Naive thymus-derived CD8-positive, alpha-beta T cell (primary cell): ENCODE measurements at regions not wholly inside any gene's neighbourhood (a gene's known extent, or its start where the extent isn't known, plus 50 kb on each side); places are given as distances from the start of the nearest gene placed in this dataset.

Experiments used
- ATAC-seq, 2 donors: fragments of 150-1000 bp; cut with Tn5 transposase in 1 of 2; sonication (Bioruptor Pico), chemical (Tn5 transposase) in 1 of 2; 1 replicate in 1 of 2; 2 replicates in 1 of 2; pipeline ENCODE4 v1.10.0; 2021; ENCODE audit warnings: mild to moderate bottlenecking in 2 of 2, moderate library complexity in 2 of 2
- POLR2A ChIA-PET: fragments of 350-600 bp; sonication (Branson Sonifier 250); formaldehyde crosslinking; loops from one replicate; lab custom pipeline; 2021; ENCODE audit warnings: antibody characterized with exemption; lab: Charles Lee
- DNase-seq, 10 donors: peaks; one replicate each; pipeline versions ENCODE4 v3.0.0 to v3.0.0-alpha.2; 2020 to 2022
- H3K27ac Mint-ChIP-seq, 10 donors: one replicate each; pipeline ENCODE4 v1.8.0; 2020 to 2022; ENCODE audit warnings: mild to moderate bottlenecking in 10 of 10, mixed read lengths in 10 of 10, moderate library complexity in 4 of 10, inconsistent platforms in 1 of 10
- H3K27me3 Mint-ChIP-seq, 5 donors: one replicate each; pipeline ENCODE4 v1.8.0; 2021 to 2022; ENCODE audit warnings: mixed read lengths in 5 of 5
- H3K36me3 Mint-ChIP-seq, 3 donors: one replicate each; pipeline ENCODE4 v1.8.0; 2020 to 2022; ENCODE audit warnings: mixed read lengths in 3 of 3, mild to moderate bottlenecking in 2 of 3, inconsistent platforms in 1 of 3
- H3K4me1 Mint-ChIP-seq, 4 donors: one replicate each; pipeline ENCODE4 v1.8.0; 2021 to 2022; ENCODE audit warnings: mixed read lengths in 4 of 4
- H3K4me3 Mint-ChIP-seq, 10 donors: one replicate each; pipeline ENCODE4 v1.8.0; 2020 to 2022; ENCODE audit warnings: mild to moderate bottlenecking in 10 of 10, mixed read lengths in 10 of 10, moderate library complexity in 6 of 10, inconsistent platforms in 1 of 10
- H3K9me3 Mint-ChIP-seq, 9 donors: one replicate each; pipeline ENCODE4 v1.8.0; 2020 to 2022; ENCODE audit warnings: mixed read lengths in 9 of 9, mild to moderate bottlenecking in 3 of 9, inconsistent platforms in 1 of 9, moderate library complexity in 1 of 9

DNA sequence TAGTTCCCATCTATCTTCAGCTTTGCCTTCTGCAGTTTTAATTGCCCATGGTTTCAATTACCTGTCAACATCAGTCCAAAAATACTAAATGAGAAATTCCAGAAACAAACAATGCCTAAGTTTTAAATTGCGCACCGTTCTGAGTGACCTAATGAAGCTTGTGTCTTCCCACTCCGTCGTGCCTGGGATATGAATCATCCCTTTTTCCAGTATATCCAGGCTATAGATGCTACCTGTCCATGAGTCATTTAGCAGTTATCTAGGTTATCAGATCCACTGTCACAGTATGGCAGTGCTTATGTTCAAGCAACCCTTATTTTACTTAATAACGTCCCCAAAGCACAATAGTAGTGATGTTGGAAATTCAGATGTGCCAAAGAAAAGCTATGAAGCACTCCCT is 363.6 kb upstream of the FAM241A start:
- Mint-ChIP-seq H3K4me1 (no peaks in the 10 kb centered on the region), H3K9me3 (peaks cover 0 to 2% (median 0%) of the 10 kb centered on the region in 9 donors), H3K4me3 (no peak overlapping the region), H3K27ac (no peak overlapping the region), H3K36me3 (no peaks in the 10 kb centered on the region), H3K27me3 (peaks cover 0 to 2% (median 0%) of the 10 kb centered on the region in 5 donors)
- no peak for DNase-seq
- POLR2A ChIA-PET, result no interaction called here
- ATAC-seq, result no peak

DNA sequence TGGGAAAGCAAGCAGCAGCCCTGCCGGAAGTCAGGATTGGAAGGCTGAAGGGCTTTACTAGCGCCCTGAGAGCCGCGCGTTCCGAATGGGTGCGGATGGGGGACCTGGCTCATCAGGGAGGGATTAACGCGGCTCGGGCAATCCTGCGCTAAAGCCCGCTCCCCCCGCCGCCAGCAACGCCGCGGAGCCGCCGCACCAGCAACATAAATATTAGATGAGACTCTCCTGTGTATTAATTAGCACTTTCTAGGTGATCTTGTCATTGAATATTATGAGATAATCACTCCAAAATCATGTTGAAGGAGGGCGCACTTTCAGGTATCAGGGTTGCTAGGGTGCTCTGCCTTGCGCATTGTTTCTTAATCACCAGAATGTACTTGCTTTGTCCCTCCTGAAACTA is 357.2 kb upstream of the FAM241A start:
- Mint-ChIP-seq H3K4me1 (no peaks in the 10 kb centered on the region), H3K4me3 (no peak overlapping the region), H3K36me3 (no peaks in the 10 kb centered on the region)

DNA sequence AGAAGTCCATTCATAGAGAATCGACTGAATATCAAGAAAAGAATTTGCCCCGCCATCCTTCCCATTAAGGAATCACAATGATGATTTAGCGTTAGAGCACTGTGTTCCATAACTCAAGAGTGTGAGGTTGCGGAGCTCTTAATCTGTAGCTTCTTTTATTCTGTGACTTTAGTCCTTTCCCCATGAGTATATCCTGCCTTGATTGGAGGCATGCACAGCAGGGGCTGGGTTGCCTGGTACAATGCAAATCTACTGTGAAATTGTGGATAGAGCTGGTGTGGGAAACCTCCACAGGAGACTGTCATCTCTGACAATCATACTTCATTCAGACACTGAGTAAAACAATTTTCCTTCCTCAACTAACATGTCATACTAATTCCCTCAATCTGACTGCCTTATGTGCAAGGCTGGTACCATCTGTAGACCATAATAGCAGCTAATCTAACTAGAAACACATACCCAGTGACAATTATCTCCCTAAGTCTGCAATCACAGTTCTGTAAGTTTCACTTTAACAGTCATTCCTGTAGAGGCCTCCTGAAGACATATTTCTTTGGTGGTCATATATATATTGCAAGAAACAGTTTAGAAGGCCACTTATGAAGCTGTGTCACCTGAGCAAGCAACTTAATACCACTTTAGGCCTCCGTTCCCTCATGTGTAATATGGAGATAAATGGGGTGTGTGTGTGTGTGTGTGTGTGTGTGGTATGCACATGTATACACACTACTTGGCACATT is 355.2 kb upstream of the FAM241A start:
- peaks cover 0 to 8% (median 0%) of the 10 kb centered on the region in 9 donors for H3K9me3 Mint-ChIP-seq
- no peak overlapping the region for H3K27ac Mint-ChIP-seq
- H3K36me3 Mint-ChIP-seq, result no peaks in the 10 kb centered on the region
- ATAC-seq, result no peak
- no peaks in the 10 kb centered on the region for H3K4me1 Mint-ChIP-seq
- POLR2A ChIA-PET, result no interaction called here
- no peak overlapping the region for H3K4me3 Mint-ChIP-seq
- no peak for DNase-seq
- H3K27me3 Mint-ChIP-seq, result peaks cover 0 to 6% (median 1%) of the 10 kb centered on the region in 5 donors

More for the DNA sequence above, 357.2 kb upstream of the FAM241A start:
- Mint-ChIP-seq H3K9me3 (peaks cover 0 to 8% (median 0%) of the 10 kb centered on the region in 9 donors), H3K27ac (no peak overlapping the region), H3K27me3 (peaks cover 0 to 6% (median 1%) of the 10 kb centered on the region in 5 donors)
- DNase-seq (no peak), ATAC-seq (no peak)
- POLR2A ChIA-PET, result no interaction called here

DNA sequence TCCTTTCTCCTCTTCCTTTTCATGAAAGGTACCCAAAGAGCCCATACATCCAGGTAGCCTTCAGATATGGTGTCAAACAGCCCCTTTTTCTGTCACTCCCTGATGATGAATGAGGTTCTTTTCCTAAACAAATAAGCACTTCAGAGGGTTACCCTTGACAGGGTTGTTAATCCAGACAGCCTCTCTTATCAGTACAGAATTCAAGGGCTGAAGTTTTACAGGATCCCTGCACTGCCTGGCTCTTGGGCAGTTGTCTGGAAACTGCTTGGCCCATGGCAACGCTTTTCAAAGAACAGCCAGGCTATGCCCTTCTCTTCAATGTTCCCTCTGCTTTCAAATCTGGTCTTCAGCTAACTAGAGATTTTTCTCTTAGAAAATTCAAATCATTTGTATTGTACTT is 352.6 kb upstream of the FAM241A start:
- DNase-seq (no peak), ATAC-seq (no peak)
- Mint-ChIP-seq H3K27ac (no peak overlapping the region), H3K27me3 (peaks cover 0 to 6% (median 1%) of the 10 kb centered on the region in 5 donors), H3K36me3 (no peaks in the 10 kb centered on the region), H3K9me3 (peaks cover 0 to 8% (median 0%) of the 10 kb centered on the region in 9 donors), H3K4me3 (no peak overlapping the region), H3K4me1 (no peaks in the 10 kb centered on the region)
- POLR2A ChIA-PET, result no interaction called here

DNA sequence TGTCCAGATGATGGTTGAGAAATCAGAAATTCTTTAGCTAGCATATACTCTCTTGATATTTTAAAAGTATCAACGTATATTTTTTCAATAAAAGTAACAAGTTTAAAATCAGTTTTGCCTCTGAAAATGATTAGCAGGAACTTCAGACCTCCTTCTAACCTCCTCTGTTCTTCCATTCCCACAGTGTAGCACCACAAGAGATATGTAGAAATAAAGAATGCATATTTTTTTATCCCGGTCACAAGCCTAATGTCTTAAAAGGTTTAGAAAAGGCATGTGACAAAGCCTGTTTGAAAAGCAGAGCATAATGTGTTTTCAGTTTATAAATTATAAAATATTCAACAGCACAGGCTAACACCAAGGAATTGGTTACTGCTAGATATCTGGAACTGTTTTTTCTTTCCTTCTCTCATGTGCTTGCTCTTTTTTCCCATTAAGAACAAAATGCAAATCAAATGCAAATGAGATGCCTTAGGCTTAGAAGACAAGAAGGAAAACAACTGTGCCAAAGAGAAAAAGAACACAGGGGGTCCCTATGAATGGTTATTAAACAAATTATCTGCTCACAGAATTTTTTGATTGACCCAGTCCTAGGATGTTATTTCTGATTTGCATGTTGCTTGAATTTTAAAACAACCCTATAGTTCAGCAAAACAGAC is 351.7 kb upstream of the FAM241A start:
- Mint-ChIP-seq H3K36me3 (no peaks in the 10 kb centered on the region), H3K4me3 (no peak overlapping the region), H3K9me3 (peaks cover 0 to 8% (median 0%) of the 10 kb centered on the region in 9 donors), H3K27me3 (peaks cover 0 to 6% (median 1%) of the 10 kb centered on the region in 5 donors), H3K27ac (no peak overlapping the region), H3K4me1 (no peaks in the 10 kb centered on the region)
- POLR2A ChIA-PET, result no interaction called here
- ATAC-seq, result no peak
- DNase-seq, result no peak

DNA sequence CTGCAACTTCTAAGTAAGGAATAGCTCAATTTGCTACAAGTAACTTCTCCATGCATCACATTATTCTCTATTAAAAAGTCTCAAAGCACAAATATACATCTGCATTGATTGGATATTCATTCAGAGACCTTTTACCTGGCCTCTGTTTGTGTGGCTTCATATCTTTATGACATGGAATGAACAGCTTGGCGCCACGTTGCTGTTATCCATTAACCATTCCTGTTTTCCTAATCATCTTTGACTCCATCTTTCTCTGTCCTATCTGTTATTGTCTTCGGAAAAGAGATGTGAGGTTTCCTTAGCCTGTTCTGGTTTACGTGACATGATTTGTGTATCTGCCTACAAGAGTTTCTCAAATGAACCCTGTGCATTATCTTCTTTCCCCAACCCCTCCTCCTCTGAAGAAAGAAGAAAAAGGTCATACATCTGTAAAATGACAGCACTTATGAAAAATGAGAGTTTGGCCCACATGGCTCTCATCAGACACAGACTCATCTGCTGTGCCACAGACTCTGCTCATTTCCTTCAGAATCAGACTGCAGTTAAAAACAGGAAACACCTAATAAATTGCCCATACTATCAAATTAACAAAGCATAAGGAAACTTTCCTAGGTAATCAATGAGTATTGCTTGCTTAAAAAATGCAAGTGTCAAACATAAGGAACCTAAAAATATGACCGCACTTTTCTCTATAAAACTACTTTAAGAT is 347.6 kb upstream of the FAM241A start:
- H3K4me1 Mint-ChIP-seq, result no peaks in the 10 kb centered on the region

DNA sequence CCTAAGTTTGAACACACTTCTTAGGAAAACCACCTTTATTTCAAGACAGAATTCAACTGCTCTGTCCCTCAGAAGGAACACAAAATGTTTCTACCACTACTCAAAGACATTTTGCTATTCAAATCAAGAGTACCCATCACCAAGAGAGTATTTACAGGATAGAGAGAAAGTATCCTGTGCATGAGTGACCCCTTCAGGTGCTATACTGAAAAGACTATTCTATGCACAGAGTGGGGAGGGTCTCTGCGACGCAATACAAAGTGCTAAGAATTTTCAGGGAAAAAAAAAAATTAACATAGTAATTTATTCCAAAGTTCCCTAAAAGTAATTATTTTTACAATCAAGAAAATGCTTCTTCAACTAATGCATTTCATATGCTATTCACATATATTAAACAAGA is 346.4 kb upstream of the FAM241A start:
- no peak for DNase-seq
- no peaks in the 10 kb centered on the region for H3K4me1 Mint-ChIP-seq
- no peaks in the 10 kb centered on the region for H3K36me3 Mint-ChIP-seq
- no peak overlapping the region for H3K27ac Mint-ChIP-seq
- H3K9me3 Mint-ChIP-seq, result peaks cover 0 to 4% (median 0%) of the 10 kb centered on the region in 9 donors
- POLR2A ChIA-PET, result no interaction called here
- no peak for ATAC-seq
- no peak overlapping the region for H3K4me3 Mint-ChIP-seq
- H3K27me3 Mint-ChIP-seq, result peaks cover 0 to 3% (median 0%) of the 10 kb centered on the region in 5 donors

More for the DNA sequence above, 347.6 kb upstream of the FAM241A start:
- ATAC-seq (no peak), DNase-seq (no peak)
- peaks cover 0 to 4% (median 0%) of the 10 kb centered on the region in 9 donors for H3K9me3 Mint-ChIP-seq
- H3K36me3 Mint-ChIP-seq, result no peaks in the 10 kb centered on the region
- H3K4me3 Mint-ChIP-seq, result no peak overlapping the region
- no peak overlapping the region for H3K27ac Mint-ChIP-seq
- POLR2A ChIA-PET, result no interaction called here
- H3K27me3 Mint-ChIP-seq, result peaks cover 0 to 3% (median 0%) of the 10 kb centered on the region in 5 donors

DNA sequence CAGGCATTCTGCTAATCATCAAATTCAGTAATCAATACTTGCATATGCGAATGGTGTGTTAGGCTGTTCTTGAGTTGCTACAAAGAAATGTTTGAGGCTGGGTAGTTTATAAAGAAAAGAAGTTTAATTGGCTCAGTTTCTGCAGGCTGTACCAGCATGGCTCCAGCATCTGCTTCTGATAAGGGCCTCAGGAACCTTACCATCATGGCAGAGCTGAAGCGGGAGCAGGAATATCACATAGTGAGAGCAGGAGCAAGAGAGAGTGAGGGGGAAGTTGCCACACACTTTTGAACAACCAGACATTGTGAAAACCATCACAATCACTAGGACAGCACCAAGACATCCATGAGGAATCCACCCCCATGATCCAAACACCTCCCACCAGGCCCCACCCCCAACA is 344.7 kb upstream of the FAM241A start:
- peaks cover 0 to 4% (median 0%) of the 10 kb centered on the region in 9 donors for H3K9me3 Mint-ChIP-seq
- H3K36me3 Mint-ChIP-seq, result no peaks in the 10 kb centered on the region
- no peak for DNase-seq
- no peak for ATAC-seq
- H3K4me1 Mint-ChIP-seq, result no peaks in the 10 kb centered on the region
- no peak overlapping the region for H3K27ac Mint-ChIP-seq
- H3K27me3 Mint-ChIP-seq, result peaks cover 0 to 3% (median 0%) of the 10 kb centered on the region in 5 donors
- POLR2A ChIA-PET, result no interaction called here
- H3K4me3 Mint-ChIP-seq, result no peak overlapping the region

DNA sequence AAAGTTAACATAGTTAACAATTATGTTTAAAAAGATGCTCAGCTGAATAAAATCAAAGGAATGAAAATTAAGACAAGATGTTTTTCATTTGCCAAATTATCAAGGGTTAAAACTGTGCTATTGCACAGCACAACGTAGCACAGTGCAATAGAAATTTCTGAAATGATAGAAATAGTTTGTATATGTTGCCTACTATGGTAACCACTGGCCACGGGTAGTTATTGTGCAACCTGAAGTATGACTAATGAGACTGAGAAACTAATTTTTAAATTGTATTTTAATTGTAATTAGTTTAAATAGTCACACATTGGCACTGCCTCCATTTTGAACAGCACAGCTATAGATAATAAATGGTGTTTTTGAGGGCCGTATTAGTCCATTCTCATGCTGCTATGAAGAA is 343.1 kb upstream of the FAM241A start:
- H3K36me3 Mint-ChIP-seq, result no peaks in the 10 kb centered on the region
- DNase-seq, result no peak
- no peaks in the 10 kb centered on the region for H3K4me1 Mint-ChIP-seq
- H3K9me3 Mint-ChIP-seq, result peaks cover 0 to 4% (median 0%) of the 10 kb centered on the region in 9 donors
- H3K4me3 Mint-ChIP-seq, result no peak overlapping the region
- no peak for ATAC-seq
- H3K27ac Mint-ChIP-seq, result no peak overlapping the region
- POLR2A ChIA-PET, result no interaction called here
- peaks cover 0 to 3% (median 0%) of the 10 kb centered on the region in 5 donors for H3K27me3 Mint-ChIP-seq

DNA sequence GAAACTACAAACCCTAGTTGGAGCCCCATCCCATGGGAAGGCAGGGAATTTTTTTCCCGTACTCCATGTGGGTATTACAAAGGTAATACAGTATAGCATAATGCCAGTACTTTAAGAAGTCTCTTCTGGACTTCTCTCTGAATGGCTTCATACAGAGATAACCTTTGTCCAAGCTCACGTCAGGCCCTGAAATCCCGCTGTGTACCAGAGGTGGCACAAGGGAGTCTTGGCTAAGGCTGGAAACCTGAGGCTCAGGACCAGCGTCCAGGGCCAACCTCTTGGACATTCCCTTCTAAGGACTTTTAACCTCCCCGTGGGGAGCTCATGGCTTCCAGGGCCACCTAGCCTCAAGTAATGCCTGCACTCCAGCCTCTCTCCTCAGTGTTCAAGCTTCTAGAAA is 338.9 kb upstream of the FAM241A start:
- DNase-seq, result no peak
- POLR2A ChIA-PET, result interaction anchor here (0.6 kb wide), 1 partner anchor 822 kb away, joined by 3 read pairs; no protein-coding TSS in a partner anchor
- H3K4me3 Mint-ChIP-seq, result no peak overlapping the region
- no peaks in the 10 kb centered on the region for H3K27me3 Mint-ChIP-seq
- H3K4me1 Mint-ChIP-seq, result no peaks in the 10 kb centered on the region
- ATAC-seq, result no peak
- no peaks in the 10 kb centered on the region for H3K36me3 Mint-ChIP-seq
- peaks cover 0 to 3% (median 0%) of the 10 kb centered on the region in 9 donors for H3K9me3 Mint-ChIP-seq
- no peak overlapping the region for H3K27ac Mint-ChIP-seq

DNA sequence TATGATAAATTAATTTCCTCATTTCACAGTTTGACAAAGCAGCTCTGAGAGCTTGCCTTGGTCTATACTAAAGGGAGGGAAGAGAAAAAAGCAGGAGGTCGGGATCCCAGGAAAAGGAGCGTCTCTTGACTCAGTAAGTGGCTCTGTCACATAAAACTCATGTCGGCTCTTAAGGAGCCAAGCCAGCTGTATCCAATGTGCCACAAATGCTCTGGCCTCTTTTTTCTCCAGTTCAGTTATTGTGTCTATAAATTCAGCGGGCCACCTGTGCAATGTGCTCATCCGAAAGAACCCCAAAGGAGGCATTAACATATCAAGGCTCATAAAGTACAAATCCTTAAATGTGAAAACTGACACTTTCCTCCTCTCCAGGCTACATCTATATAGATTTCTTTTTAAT is 337.7 kb upstream of the FAM241A start:
- H3K27me3 Mint-ChIP-seq, result no peaks in the 10 kb centered on the region
- no peaks in the 10 kb centered on the region for H3K36me3 Mint-ChIP-seq
- no peak overlapping the region for H3K27ac Mint-ChIP-seq
- H3K9me3 Mint-ChIP-seq, result peaks cover 0 to 6% (median 0%) of the 10 kb centered on the region in 9 donors
- POLR2A ChIA-PET, result no interaction called here
- H3K4me1 Mint-ChIP-seq, result no peaks in the 10 kb centered on the region
- H3K4me3 Mint-ChIP-seq, result no peak overlapping the region
- DNase-seq, result no peak
- no peak for ATAC-seq

DNA sequence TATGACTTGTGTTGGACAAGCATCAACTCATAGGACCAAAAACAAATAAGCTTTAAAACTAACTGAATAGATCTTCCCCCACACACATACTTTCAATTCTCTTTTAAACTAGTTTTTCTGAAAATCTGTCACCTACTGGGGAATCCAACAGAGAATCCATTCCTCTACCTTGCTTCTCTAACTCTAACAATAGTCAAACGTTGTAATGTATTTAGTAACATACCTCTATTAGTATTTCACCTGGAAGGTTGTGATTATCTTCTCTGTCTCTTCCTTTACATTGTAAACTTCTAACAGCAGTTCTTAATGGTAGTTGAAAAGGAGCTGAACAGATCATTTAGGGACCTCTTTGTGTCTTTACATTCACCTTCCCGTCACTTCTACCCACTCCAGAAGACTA is 337.1 kb upstream of the FAM241A start:
- ATAC-seq (no peak), DNase-seq (no peak)
- H3K4me1 Mint-ChIP-seq, result no peaks in the 10 kb centered on the region
- POLR2A ChIA-PET, result no interaction called here
- H3K27ac Mint-ChIP-seq, result no peak overlapping the region
- H3K9me3 Mint-ChIP-seq, result peaks cover 0 to 6% (median 0%) of the 10 kb centered on the region in 9 donors
- H3K27me3 Mint-ChIP-seq, result no peaks in the 10 kb centered on the region
- no peaks in the 10 kb centered on the region for H3K36me3 Mint-ChIP-seq
- H3K4me3 Mint-ChIP-seq, result no peak overlapping the region

DNA sequence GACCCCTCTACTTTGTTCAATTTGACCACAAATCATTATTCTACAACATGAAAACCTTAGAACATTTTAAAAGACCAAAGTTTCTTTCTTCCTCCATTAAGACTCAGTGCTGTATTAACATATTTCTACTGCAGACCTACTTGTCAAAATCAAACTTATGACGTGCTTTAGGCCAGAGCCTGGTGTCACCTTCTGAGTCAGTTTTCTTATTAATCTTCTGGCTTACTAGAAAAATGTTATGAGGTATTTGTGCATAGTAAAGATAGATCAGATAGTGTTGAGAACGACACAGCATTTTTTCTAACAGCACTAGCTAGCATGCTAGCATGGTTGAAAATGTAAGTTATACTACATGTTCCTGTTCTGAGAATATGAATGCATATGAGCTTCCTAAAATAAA is 333.6 kb upstream of the FAM241A start:
- DNase-seq (no peak), ATAC-seq (no peak)
- H3K4me3 Mint-ChIP-seq, result no peak overlapping the region
- H3K36me3 Mint-ChIP-seq, result no peaks in the 10 kb centered on the region
- H3K27me3 Mint-ChIP-seq, result no peaks in the 10 kb centered on the region
- H3K9me3 Mint-ChIP-seq, result peaks cover 0 to 6% (median 2%) of the 10 kb centered on the region in 9 donors
- POLR2A ChIA-PET, result no interaction called here
- no peaks in the 10 kb centered on the region for H3K4me1 Mint-ChIP-seq
- H3K27ac Mint-ChIP-seq, result no peak overlapping the region
